Liver (tissue), 3 donors: ENCODE measurements at regions not wholly inside any gene's neighbourhood (a gene's known extent, or its start where the extent isn't known, plus 50 kb on each side); places are given as distances from the start of the nearest gene placed in this dataset.

Experiments
- CTCF ChIP-seq: fragments of 150-350 bp; IDR thresholded peaks from 2 replicates; pipeline ENCODE4 v1.5.1; 2017; ENCODE audit warnings: improper control_type of control experiment, low read depth, low read length; ENCODE audit not compliant: missing input control
- RAD21 ChIP-seq, 2 donors: IDR thresholded peaks; 2 replicates each; pipeline ENCODE4 v1.6.1; 2016; ENCODE audit warnings: antibody characterized with exemption in 2 of 2, mild to moderate bottlenecking in 2 of 2
- REST ChIP-seq: IDR thresholded peaks from 2 replicates; pipeline ENCODE4 v1.6.1; 2016; ENCODE audit warnings: antibody characterized with exemption, mild to moderate bottlenecking
- SP1 ChIP-seq: IDR thresholded peaks from 2 replicates; pipeline ENCODE4 v1.6.1; 2018; ENCODE audit warnings: antibody characterized with exemption, mild to moderate bottlenecking
- TF ChIP-seq, protein P1 (sequence below): IDR thresholded peaks from 2 replicates; pipeline ENCODE4 v1.6.1; 2016; ENCODE audit warnings: antibody characterized with exemption
- TF ChIP-seq, protein P2 (sequence below): IDR thresholded peaks from 2 replicates; pipeline ENCODE4 v1.6.1; 2016; ENCODE audit warnings: antibody characterized with exemption
- donor health status: healthy.
- donor health status: healthy.

DNA sequence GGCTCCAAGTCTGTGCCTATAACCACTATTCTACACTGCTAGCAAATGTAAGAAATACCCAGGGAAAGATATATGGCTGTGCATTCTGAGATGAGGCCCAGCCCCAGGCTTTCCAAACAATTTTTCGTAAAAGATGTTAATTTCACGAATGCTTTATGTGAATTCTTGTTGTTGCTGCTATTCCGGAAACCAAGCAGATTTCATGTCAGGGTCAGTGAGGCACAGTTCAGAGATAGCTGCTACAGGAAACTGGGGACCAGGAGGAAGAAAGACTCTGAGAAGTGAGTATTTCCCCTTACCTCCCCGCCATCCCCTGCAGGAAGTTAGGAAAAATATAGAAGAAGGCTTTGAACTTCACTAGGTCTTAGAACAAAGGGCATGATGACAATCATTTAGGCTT, 84.7 kb upstream of the TP53I11 start:
- no peak for TF ChIP-seq CTCF
- TF ChIP-seq, protein P1, sequence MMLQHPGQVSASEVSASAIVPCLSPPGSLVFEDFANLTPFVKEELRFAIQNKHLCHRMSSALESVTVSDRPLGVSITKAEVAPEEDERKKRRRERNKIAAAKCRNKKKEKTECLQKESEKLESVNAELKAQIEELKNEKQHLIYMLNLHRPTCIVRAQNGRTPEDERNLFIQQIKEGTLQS, result no peak
- TF ChIP-seq, protein P2, sequence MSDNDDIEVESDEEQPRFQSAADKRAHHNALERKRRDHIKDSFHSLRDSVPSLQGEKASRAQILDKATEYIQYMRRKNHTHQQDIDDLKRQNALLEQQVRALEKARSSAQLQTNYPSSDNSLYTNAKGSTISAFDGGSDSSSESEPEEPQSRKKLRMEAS, result no peak
- TF ChIP-seq SP1, result peak; percentile 7
- TF ChIP-seq REST, result no peak
- TF ChIP-seq RAD21 (IDR thresholded peaks at IDR 0.05), result no peak
